ENCODE measurements at regions not wholly inside any gene's neighbourhood (a gene's known extent, or its start where the extent isn't known, plus 50 kb on each side); places are given as distances from the start of the nearest gene placed in this dataset.

GRCh38 chr2:51619961-51620360 is 588.0 kb upstream of the NRXN1 start:
- Histone ChIP-seq H3K27ac (no peak overlapping the region), H3K36me3 (no peaks in the 10 kb centered on the region), H3K27me3 (no peaks in the 10 kb centered on the region), H3K4me1 (no peaks in the 10 kb centered on the region), H3K4me3 (no peak overlapping the region), H3K9me3 (no peaks in the 10 kb centered on the region)
- DNase-seq (no peak), ATAC-seq (no peak)
- intact Hi-C loops (cut with DNase I; ENCODE audit: low total_unique reads) (no loop called here), in situ Hi-C loops (cut with MboI; ENCODE audit: low sequenced_read_pairs in 4 of 4) (no loop called here)
- TF ChIP-seq CTCF (IDR thresholded peaks at IDR 0.05 in 4 of 5, conservative IDR thresholded peaks at IDR 0.05 in 1 of 5) = no peak
- TF ChIP-seq POLR2A (IDR thresholded peaks at IDR 0.05) = no peak

- intact Hi-C loops (cut with DNase I; ENCODE audit: low total_unique reads) (no loop called here), in situ Hi-C loops (cut with MboI; ENCODE audit: low sequenced_read_pairs in 4 of 4) (no loop called here)
- Histone ChIP-seq H3K4me3 (no peak overlapping the region), H3K9me3 (no peaks in the 10 kb centered on the region), H3K27ac (no peak overlapping the region), H3K27me3 (no peaks in the 10 kb centered on the region), H3K4me1 (no peaks in the 10 kb centered on the region), H3K36me3 (no peaks in the 10 kb centered on the region)
- TF ChIP-seq CTCF (IDR thresholded peaks at IDR 0.05 in 4 of 5, conservative IDR thresholded peaks at IDR 0.05 in 1 of 5) (no peak), POLR2A (IDR thresholded peaks at IDR 0.05) (no peak)
- DNase-seq = no peak
- ATAC-seq = no peak
Observed at GRCh38 chr2:51612387-51612786, 580.5 kb upstream of the NRXN1 start.

- no peaks in the 10 kb centered on the region for H3K27me3 ChIP-seq
- no peak overlapping the region for H3K27ac ChIP-seq
- H3K4me3 ChIP-seq = no peak overlapping the region
- intact Hi-C loops (cut with DNase I; ENCODE audit: low total_unique reads) (no loop called here), in situ Hi-C loops (cut with MboI; ENCODE audit: low sequenced_read_pairs in 4 of 4) (no loop called here)
- no peaks in the 10 kb centered on the region for H3K4me1 ChIP-seq
- TF ChIP-seq CTCF (IDR thresholded peaks at IDR 0.05 in 4 of 5, conservative IDR thresholded peaks at IDR 0.05 in 1 of 5) (no peak), POLR2A (IDR thresholded peaks at IDR 0.05) (no peak)
- no peaks in the 10 kb centered on the region for H3K36me3 ChIP-seq
- DNase-seq (no peak), ATAC-seq (no peak)
- peaks cover 0 to 12% (median 0%) of the 10 kb centered on the region in 3 donors for H3K9me3 ChIP-seq
Observed at GRCh38 chr2:51601706-51602105, 569.8 kb upstream of the NRXN1 start.

- Histone ChIP-seq H3K9me3 (peaks cover 0 to 12% (median 0%) of the 10 kb centered on the region in 3 donors), H3K36me3 (no peaks in the 10 kb centered on the region), H3K27ac (no peak overlapping the region), H3K27me3 (no peaks in the 10 kb centered on the region), H3K4me3 (no peak overlapping the region), H3K4me1 (no peaks in the 10 kb centered on the region)
- in situ Hi-C loops (cut with MboI; ENCODE audit: low sequenced_read_pairs in 4 of 4) = no loop called here
- intact Hi-C loops (cut with DNase I; ENCODE audit: low total_unique reads) = no loop called here
- no peak for TF ChIP-seq CTCF (IDR thresholded peaks at IDR 0.05 in 4 of 5, conservative IDR thresholded peaks at IDR 0.05 in 1 of 5)
- no peak for TF ChIP-seq POLR2A (IDR thresholded peaks at IDR 0.05)
- no peak for DNase-seq
- ATAC-seq = no peak
Observed at GRCh38 chr2:51597086-51597485, 565.2 kb upstream of the NRXN1 start.

GRCh38 chr2:51595836-51596235 is 563.9 kb upstream of the NRXN1 start:
- Histone ChIP-seq H3K36me3 (no peaks in the 10 kb centered on the region), H3K27ac (no peak overlapping the region), H3K9me3 (peaks cover 0 to 6% (median 0%) of the 10 kb centered on the region in 3 donors), H3K4me1 (no peaks in the 10 kb centered on the region), H3K4me3 (no peak overlapping the region), H3K27me3 (no peaks in the 10 kb centered on the region)
- in situ Hi-C loops (cut with MboI; ENCODE audit: low sequenced_read_pairs in 4 of 4) = no loop called here
- TF ChIP-seq CTCF (IDR thresholded peaks at IDR 0.05 in 4 of 5, conservative IDR thresholded peaks at IDR 0.05 in 1 of 5) = no peak
- no peak for TF ChIP-seq POLR2A (IDR thresholded peaks at IDR 0.05)
- intact Hi-C loops (cut with DNase I; ENCODE audit: low total_unique reads) = no loop called here
- no peak for DNase-seq
- ATAC-seq = no peak

All from gastrocnemius medialis (tissue), 4 donors.